Kidney epithelial cell (primary cell): ENCODE measurements at regions not wholly inside any gene's neighbourhood (a gene's known extent, or its start where the extent isn't known, plus 50 kb on each side); places are given as distances from the start of the nearest gene placed in this dataset.

Source experiments
- DNase-seq: peaks from one replicate; pipeline ENCODE4 v3.0.0-alpha.2; 2010; ENCODE audit warnings: low read depth
- H3K27me3 ChIP-seq: 2 replicates; pipeline ENCODE4 v1.6.0; 2011; ENCODE audit warnings: low read length; ENCODE audit not compliant: control insufficient read depth, insufficient read depth
- H3K36me3 ChIP-seq: 2 replicates; pipeline ENCODE4 v1.5.1; 2011; ENCODE audit warnings: low read length; ENCODE audit not compliant: control insufficient read depth, insufficient read depth
- H3K4me3 ChIP-seq: 2 replicates; pipeline ENCODE4 v1.5.1; 2011; ENCODE audit warnings: low read depth, mild to moderate bottlenecking, control low read depth, low read length
- CTCF ChIP-seq: IDR thresholded peaks from 2 replicates; pipeline ENCODE4 v1.5.1; 2011; ENCODE audit warnings: mild to moderate bottlenecking, moderate library complexity, low read length, control low read depth, inconsistent platforms; ENCODE audit not compliant: insufficient read depth, poor library complexity, severe bottlenecking

GRCh38 chr1:234909307-234909810 is 219.3 kb downstream of the TOMM20 start:
- no peak for TF ChIP-seq CTCF

GRCh38 chr1:234908571-234908970 is 220.1 kb downstream of the TOMM20 start:
- no peak overlapping the region for H3K4me3 ChIP-seq
- TF ChIP-seq CTCF, result no peak
- no peaks in the 10 kb centered on the region for H3K36me3 ChIP-seq
- H3K27me3 ChIP-seq, result no peaks in the 10 kb centered on the region
- DNase-seq, result no peak

More at GRCh38 chr1:234909307-234909810, 219.3 kb downstream of the TOMM20 start:
- DNase-seq, result no peak
- Histone ChIP-seq H3K36me3 (no peaks in the 10 kb centered on the region), H3K4me3 (no peak overlapping the region), H3K27me3 (no peaks in the 10 kb centered on the region)

GRCh38 chr1:234907940-234908405 is 220.7 kb downstream of the TOMM20 start:
- DNase-seq, result no peak

GRCh38 chr1:234907208-234907939 is 221.3 kb downstream of the TOMM20 start:
- no peak for TF ChIP-seq CTCF
- Histone ChIP-seq H3K27me3 (no peaks in the 10 kb centered on the region), H3K4me3 (no peak overlapping the region), H3K36me3 (no peaks in the 10 kb centered on the region)
- no peak for DNase-seq

More at GRCh38 chr1:234907940-234908405, 220.7 kb downstream of the TOMM20 start:
- H3K27me3 ChIP-seq, result no peaks in the 10 kb centered on the region
- TF ChIP-seq CTCF, result no peak
- no peak overlapping the region for H3K4me3 ChIP-seq
- H3K36me3 ChIP-seq, result no peaks in the 10 kb centered on the region

- Histone ChIP-seq H3K4me3 (no peak overlapping the region), H3K27me3 (no peaks in the 10 kb centered on the region), H3K36me3 (no peaks in the 10 kb centered on the region)
- TF ChIP-seq CTCF, result no peak
- DNase-seq, result no peak
Measured at GRCh38 chr1:234906654-234907053, 222.0 kb downstream of the TOMM20 start.
